ENCODE measurements at regions not wholly inside any gene's neighbourhood (a gene's known extent, or its start where the extent isn't known, plus 50 kb on each side); places are given as distances from the start of the nearest gene placed in this dataset.

DNA sequence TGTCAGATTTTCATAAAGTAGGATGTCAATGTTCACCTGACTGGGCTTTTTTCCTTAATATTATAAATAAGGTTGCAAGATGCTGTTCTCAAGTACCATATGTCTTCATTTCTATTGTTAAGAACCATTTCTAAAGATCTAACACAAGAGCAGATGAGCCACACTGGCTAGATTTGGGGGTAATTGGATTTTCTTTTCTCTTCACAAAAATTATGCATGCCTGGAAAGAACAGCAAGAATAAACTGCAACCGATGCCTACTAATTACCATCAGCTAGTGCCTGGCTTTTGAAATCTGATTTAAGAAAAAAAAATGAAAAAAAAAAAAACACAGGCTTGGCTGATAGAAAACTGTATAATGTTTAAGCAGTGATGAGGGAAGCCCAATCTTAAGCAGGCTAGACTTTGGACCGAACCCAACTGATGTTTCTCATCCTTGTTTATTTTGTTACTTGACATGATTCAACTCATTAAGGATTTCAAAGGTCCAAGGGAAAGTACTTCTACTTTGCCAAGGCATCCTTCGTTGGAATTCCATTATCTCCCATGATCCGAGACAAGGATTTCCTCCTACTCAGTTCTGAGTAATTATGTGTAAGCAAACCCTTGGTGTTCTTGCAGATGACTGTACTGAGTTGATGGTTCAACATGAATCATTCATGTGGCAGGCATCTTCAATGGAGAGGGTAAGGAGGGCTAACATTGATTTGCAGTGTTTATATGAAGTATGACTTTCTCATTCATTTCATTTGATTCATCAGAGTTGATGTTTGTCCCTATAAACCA is 300.5 kb downstream of the SPRY2 start:
- FAIRE-seq (peak; percentile 35), DNase-seq (ENCODE audit: low spot score) (peak; percentile 44)

DNA sequence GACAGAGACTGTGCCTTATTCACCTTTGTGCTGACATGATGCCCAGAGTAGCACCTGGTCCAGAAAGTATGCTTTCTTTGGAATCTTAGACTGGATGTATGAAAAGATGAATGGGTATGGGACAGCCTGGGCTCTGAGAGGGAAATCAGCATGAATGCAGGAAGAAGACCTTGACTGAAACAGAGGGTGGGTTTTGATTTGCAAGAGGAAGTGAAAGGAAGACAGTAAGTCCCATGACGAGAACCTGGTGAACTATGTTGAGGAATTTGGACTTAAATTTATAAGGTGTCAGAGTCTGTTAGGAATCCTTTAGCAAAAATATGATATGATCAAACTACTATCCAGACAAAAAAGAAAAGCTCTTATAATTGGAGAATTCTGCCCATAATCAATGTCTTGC is 301.9 kb downstream of the SPRY2 start:
- DNase-seq (ENCODE audit: low spot score): no peak
- FAIRE-seq: no peak

DNA sequence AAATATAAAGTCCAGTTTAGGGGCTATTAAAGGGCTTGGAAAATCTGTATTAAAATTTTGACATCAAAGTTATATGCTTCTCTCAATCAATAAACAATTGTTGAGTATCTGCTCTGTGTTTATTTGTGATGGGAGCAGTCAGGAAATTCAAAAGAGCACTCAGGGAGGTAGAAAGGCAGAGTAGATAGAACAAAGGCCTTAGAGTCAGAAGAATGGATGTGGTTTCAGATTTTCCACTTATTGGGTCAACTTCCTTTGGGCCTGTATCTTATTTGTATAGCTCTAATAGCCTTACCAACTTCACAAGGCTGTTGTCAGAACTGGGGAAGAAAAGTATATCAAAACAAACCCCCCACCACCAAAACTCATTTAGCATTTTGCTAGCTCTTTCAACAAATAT is 302.6 kb downstream of the SPRY2 start:
- FAIRE-seq (no peak), DNase-seq (ENCODE audit: low spot score) (no peak)

DNA sequence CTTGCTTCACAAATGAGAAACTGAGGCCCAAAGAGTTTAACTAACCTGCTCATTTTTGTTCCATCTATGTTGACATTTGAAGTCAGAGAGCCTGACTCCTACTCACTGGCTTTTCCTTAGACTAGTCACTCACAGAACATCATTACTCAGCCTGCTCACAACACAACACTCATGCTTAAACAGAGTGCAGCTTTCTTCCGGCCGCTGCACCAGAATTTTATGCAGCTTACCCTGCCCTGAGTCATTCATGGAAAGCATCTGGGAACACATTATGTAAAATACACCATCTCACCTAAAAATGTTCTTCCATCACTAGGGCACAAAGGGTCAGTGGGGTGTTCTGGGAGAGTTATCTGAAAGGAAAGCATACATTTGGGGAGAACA is 303.4 kb downstream of the SPRY2 start:
- FAIRE-seq (no peak), DNase-seq (ENCODE audit: low spot score) (peak; percentile 35)

DNA sequence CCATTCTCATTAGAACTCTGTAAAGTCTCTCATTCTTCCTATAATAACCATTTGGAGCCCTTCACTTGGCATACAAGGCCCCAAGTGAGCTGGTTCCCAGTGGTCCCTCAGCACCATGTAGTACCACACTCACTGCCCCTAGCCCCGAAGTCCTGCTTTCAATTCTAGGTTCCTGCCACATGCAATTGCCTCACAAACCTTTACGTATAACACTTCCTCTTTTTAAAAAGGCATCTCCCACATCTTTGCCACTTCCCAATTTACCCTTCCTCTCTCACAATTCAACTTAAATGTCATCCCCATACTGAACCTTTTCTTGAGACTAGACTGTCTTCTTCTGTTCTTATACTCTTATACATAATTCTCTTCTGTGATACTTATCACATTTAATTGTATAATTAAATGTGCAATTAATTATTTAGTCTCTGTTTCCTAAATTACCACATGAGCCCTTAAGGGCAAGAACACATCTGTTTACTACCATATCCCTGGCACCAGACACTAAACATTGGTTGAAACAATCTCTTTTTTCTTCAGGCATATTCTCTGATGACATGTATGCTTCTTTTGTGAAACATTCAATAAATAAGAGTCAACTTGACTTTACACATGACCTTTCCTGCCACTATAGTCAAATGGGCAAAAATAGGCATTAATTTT is 304.0 kb downstream of the SPRY2 start:
- no peak for FAIRE-seq
- no peak for DNase-seq (ENCODE audit: low spot score)

DNA sequence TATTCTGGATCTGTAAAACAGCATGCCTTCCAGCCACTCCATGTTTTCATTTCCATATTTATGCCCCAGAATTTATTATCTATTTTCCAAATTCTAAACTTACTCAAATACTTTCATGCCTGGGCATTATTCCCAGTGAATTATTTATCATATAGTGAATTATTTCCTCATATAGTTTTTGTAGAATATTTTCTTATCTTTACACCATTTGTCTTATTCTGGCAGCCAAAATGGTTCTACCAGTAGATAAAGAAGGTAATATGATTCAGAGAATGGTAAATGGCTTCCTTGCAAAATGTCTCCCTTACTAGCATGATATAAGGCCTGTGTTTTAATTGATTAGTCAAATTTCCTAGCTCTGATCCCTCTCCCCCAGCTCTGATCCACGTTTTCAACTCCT is 305.8 kb downstream of the SPRY2 start:
- DNase-seq (ENCODE audit: low spot score) (no peak), FAIRE-seq (no peak)

DNA sequence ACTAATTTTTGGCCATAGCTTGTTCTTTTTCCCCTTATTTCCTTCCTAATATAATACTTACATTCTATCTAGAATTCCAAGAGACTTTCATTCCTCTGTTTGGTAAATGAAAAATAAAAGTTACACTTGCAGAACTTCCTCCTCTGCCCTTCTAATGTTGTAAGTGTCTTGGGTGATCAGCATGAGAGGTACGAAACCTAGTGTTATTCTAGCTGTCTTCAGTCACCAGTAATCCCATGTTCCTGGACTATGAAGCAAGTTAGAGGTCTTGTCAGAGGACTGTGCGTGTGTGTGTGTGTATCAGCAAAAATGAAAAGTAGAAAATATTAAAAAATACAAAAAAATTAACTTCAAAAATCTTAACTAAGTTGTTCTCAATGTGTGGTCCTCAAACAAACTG is 307.0 kb downstream of the SPRY2 start:
- DNase-seq (ENCODE audit: low spot score): no peak
- FAIRE-seq: no peak

DNA sequence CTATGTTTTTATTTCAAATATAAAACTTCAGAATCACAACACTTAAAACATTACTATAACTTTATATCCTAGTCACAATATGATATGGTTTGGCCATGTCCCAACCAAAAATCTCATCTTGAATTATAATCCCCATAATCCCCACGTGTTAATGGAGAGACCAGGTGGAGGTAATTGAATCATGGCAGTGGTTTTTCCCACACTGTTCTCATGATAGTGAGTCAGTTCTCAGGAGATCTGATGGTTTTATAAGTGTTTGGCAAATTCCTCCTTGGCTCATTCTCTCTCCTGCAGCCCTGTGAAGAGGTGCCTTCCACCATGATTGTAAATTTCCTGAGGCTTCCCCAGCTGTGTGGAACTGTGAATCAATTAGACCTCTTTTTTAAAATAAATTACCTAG is 307.6 kb downstream of the SPRY2 start:
- DNase-seq (ENCODE audit: low spot score): no peak
- FAIRE-seq: no peak

DNA sequence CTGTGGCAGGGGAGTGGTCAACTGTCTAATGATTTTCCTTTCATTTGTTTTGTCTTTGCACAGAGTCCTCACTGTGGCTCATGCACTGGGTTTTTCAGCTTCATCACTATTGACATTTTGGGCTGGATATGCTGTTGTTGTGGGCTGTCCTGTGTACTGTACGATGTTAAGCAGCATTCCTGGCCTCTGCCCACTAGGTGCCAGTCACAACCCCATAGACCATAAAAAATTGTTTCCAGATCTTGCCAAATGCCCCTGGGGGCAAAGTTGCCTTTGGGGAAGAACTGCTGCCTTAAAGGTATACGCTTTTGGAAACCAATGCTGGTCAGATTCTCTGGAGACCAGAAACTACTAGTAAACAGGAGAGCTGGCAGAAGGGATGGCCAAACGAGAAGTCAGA is 310.4 kb downstream of the SPRY2 start:
- FAIRE-seq: no peak

DNA sequence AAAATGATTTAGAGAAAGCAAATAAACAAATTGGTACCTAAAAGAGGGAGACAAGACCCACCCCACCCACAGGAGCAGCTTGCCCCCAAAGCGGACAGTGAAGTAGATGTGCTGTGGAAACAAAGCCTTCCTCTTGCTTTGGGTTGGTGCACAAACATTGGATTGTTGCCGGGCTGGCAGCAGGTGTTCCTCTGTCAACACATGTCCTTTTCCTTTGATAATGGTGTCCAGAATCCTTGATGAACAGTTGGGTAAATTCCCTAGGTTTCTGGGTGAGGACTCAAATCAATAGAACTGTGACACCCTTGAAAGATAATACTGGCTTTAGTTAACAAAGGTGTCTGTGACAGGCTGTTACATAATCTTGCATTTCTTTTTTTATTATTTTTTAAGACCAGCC is 311.8 kb downstream of the SPRY2 start:
- DNase-seq (ENCODE audit: low spot score) (no peak), FAIRE-seq (no peak)

More for the DNA sequence above, 310.4 kb downstream of the SPRY2 start:
- DNase-seq (ENCODE audit: low spot score): no peak

DNA sequence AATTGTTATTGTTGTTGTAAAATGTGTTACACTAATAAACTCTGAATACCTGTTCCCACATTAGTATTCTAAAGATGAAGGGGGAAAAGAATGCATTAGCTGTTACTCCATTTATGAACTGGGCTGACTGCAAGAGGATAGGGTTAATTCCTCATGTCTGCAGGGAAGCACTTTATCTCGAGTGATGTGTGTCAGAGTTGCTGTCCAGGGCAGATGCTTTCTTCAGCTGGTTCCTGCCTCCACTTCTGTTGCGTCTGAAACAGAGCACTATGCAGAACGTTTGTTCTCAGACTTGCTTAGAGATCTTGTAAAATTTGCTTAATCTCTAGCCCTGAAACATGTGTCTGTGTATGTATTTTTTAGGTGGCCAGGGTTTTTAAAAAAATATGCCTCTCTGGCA is 318.8 kb downstream of the SPRY2 start:
- DNase-seq (ENCODE audit: low spot score) (no peak), FAIRE-seq (no peak)

DNA sequence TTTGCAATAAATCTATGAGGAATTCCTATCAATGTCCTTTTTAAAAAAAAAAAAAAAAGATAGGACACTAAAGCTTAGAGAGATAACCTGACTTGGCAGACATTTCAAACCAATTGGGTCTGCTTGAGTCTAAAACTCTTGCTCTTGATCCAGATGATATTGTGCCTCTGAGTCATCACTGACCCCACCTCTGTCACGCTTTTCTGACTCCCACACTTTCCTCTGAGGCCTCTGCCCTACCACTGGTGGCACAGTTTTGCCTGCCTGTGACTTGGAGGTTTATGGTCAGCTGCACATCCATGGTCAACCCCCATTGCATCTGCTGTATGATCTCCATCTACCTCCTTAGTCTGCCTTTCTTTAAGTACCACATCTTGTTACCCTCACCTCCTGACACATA is 328.7 kb downstream of the SPRY2 start:
- no peak for DNase-seq (ENCODE audit: low spot score)
- no peak for FAIRE-seq

DNA sequence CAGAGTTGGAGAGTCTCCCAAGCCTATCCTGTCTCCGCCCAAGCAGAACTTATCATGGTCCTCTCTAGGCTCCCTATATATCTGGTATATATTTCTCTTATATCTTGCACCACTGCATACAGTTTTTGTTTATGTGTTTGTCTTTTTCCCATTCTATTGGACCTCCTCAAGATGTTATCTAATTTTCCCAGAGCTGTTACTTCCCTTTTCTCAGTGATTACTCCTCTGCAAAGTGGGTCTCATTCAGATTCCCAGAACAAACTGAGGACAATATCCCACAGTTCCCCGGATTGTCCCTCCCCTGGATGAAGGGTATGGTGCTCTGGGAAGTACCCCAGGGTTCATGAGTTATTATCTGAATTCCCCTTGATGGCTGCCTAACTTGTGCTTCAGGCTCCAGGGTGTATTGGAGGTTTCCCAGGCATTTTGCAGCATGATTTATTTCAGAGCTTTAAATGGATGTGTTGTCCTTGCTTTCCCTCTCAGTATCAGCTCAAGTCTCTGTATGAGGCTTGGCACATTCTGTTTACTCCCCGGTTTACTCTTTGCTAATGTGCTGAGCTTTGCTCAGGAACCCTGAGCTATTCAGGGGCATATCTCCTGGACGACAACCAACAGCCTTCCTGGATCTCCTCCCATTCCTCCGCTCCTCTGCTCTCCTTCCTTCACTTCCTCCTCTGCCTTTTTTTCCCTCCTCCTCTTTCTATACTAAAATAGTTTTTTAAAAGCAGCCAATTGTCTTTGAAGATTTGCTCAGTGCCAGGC is 329.3 kb downstream of the SPRY2 start:
- no peak for FAIRE-seq
- DNase-seq (ENCODE audit: low spot score): no peak

DNA sequence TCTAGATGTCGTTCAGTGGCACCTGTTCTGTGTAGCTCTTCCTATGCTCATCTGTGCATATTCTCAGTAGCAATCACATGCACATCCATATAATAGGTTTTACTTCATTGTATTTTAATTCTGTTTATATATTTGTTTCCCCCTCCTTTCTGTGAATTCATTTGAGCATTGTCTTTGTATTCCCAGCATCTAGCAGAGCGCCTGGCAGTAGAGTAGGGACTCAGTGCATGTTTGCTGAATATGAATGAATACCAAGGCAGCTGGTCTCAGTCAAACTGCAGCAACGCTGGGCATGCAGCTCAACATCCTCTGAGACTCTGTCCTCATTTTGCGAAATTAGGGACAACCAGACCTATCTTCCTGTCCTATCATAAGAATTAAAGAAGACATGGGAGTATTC is 330.1 kb downstream of the SPRY2 start:
- DNase-seq (ENCODE audit: low spot score) (no peak), FAIRE-seq (no peak)

DNA sequence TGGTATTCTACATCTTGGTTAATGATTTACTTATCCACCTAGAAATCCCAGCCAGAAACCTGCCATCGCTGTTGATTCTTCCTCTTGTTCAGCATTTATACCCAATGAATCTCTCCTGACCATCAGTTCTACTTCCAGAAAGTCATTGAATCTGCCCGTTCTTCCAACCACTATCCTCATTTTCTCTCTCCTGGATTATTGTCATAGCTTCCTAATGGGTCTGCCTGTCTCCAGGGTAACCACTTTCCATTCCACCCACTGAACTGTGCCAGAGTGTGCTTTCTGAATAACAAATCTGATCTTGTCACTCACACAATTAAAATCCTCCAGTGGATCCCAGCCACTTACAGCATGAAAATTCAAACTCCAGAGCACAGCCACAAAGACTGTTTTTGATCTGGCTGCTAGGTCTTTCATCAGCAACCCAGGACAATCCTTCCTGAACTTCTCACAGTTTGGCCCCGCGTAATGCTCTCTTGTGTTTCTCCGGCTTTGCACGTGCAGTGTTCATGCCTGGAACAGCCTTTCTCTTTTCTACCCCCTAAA is 330.6 kb downstream of the SPRY2 start:
- DNase-seq (ENCODE audit: low spot score) (no peak), FAIRE-seq (no peak)

DNA sequence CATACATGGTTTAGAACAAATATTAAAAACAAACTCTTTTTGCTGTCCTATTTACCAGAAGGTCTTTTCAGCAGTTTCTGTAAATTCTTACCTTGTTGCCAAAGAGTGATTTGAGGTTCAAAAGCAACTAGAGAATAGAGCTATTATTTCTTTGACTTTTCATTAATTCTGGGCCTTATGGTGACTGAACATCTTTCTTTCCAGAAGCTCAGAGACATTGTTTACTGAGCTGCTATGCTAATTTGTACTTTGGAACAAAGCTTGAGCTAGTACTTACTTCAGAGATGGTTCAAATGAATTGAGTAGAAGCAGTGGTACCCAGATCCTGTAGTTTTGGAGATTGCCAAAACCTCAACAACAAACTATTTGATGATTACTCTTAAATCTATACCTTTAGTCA is 331.2 kb downstream of the SPRY2 start:
- DNase-seq (ENCODE audit: low spot score) (no peak), FAIRE-seq (no peak)

DNA sequence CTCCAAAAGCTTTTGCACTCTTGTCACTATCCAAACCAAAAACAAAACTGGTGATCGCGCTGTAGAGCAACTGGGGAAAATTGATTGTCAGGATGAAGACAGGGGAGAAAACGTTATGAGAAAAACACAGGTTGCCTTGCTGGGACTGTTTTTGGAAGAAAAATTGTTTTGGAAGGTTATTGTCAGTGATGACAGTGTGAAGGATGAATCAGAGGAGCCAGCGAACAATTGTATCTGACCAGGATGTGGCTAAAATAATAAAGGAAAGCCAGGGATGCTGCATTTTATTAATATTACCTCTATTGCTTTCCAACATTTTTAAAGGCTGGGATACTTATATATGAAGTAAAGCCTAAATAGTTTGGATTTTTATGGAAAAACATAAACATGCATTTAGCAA is 334.0 kb downstream of the SPRY2 start:
- FAIRE-seq (no peak), DNase-seq (ENCODE audit: low spot score) (no peak)

DNA sequence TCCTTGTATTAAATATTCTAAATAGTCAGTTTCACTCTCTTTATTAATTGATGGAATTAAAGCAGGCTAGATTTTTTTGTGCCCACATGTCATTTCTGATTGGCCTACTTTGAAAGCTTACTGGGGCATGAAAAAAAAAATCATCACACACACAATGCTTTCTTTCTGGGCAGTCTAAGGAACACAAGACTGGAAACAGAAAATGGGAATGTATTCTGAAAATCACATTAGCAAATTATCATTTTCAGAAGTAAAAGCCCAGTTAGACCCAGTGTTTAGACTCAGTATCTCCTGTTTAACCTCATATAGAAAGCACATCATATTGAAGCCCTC is 339.4 kb downstream of the SPRY2 start:
- DNase-seq (ENCODE audit: low spot score) (no peak), FAIRE-seq (no peak)

DNA sequence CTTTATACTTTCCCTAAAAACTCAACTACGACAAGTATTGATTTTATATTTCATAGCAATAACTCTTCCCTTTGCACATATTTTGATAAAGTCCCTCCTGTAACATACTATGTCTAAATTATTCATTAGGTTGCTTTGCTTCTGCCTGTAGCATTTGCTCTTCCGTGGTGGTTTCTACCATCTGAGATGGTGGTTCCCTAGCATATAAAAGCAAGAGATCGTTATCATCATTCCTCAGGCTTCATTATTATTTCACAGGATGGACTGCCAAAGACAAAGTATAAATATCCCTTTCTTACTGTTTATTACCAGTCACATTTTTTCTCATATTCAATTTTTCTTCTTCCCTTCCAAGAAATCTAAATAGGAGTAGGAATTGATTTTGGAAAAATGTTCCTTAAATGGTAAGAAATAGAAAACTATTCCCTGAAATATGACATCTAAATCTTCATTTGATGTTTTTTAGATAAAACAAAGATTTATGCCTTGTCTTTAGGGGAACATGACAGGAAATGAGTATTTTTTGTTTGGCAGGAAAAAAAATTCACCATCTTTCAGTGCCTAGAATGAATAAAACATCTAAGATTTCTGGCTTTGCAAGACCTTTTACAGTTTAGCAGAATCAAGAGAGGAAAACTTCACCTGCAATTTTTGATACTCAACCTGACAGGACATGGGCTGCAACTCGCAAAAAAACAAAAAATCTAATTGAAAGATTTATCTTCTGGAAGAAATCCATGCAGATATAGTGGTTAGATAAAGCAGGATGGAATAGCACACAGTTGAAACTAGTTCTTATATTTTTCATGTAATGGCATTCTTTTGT is 340.0 kb downstream of the SPRY2 start:
- FAIRE-seq (no peak), DNase-seq (ENCODE audit: low spot score) (no peak)

DNA sequence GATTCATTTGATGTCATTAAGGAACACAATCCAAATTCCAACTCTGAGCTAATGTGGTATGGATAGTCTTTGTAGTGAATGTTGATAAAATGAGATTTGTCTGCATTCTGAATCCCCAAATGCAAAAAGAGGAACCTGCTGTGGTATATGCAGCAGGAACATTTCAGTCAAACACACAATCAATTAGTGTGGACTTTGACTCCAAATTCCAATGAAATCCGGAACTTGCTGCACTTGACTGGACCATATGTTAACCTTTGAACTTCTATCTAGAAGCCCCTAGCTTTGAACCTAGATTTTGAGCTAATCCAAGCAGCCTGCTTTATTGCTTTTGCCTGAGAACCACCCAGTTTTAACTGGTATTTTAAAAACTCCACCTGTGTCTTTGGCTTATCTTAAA is 341.3 kb downstream of the SPRY2 start:
- FAIRE-seq (no peak), DNase-seq (ENCODE audit: low spot score) (no peak)

DNA sequence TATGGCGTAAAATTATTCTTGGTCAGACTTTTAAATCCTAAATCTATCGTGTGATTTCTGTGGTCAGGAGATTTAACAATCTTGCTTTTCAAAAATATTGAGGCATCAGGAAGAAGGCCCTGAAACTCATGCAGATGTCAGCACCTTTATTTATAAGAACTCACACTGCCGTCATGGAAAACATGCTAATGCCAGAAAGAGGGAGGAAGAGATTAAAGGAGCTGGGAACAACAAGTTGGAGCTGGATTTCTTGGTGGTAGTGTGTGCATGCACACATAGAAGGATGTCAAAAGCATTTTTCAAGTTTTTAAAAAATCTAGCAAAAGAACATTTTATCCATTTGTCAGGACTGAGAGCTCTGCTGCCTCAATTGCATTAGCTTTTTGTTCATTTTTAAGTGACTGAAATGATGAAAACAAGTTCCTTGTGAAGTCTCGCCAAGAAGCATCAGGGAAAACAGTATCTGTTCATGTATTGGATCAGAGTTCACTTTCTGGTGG is 342.5 kb downstream of the SPRY2 start:
- DNase-seq (ENCODE audit: low spot score) (no peak), FAIRE-seq (no peak)

All from urothelium cell line (cell line).